HepG2 (cell line): ENCODE measurements at regions not wholly inside any gene's neighbourhood (a gene's known extent, or its start where the extent isn't known, plus 50 kb on each side); places are given as distances from the start of the nearest gene placed in this dataset.

Experiments used
- ATAC-seq: fragments of 200-7000 bp; cut with Tn5 transposase; 3 replicates; pipeline ENCODE4 v1.9.1; 2020; ENCODE audit warnings: mild to moderate bottlenecking, moderate library complexity
- BruUV-seq: library from RNA; stranded (reverse); fragments of 400-500 nt; replicated peaks from 2 replicates; lab custom pipeline; 2021; lab: Mats Ljungman, UMichigan
- CTCF ChIA-PET: fragments of 300-600 bp; formaldehyde crosslinking; extraction: SDS; loops from one replicate; lab custom pipeline; 2021; ENCODE audit warnings: low total read pairs, inconsistent platforms, low intra/inter-chr PET ratio; lab: Yijun Ruan, JAX
- POLR2A ChIA-PET: fragments of 350-600 bp; sonication (Branson Sonifier 250); formaldehyde crosslinking; loops from one replicate; lab custom pipeline; 2020; ENCODE audit warnings: antibody characterized with exemption, inconsistent platforms; lab: Yijun Ruan, JAX
- DNase-seq: peaks from one replicate; pipeline ENCODE4 v3.0.0-alpha.2; 2015; ENCODE audit warnings: low spot score
- FAIRE-seq: peaks from 3 replicates; lab custom pipeline; 2011; peaks lifted over from hg19 to GRCh38; lab: Jason Lieb, UNC
- H2AFZ ChIP-seq: one replicate; pipeline ENCODE4 v1.6.1; 2011; ENCODE audit warnings: low read length, inconsistent platforms
- H3K27ac ChIP-seq: fragments of 300-600 bp; 3 replicates; pipeline ENCODE4 v1.8.0; 2011; ENCODE audit warnings: mixed run types, mild to moderate bottlenecking, mixed read lengths, low read length, inconsistent platforms; ENCODE audit not compliant: insufficient read depth; ENCODE audit errors: extremely low read length
- H3K27me3 ChIP-seq, 2 experiments: fragments of 200-600 bp in 1 of 2; 2 replicates in 1 of 2; 3 replicates in 1 of 2; pipeline versions ENCODE4 v1.6.0 to v1.8.0; 2011; ENCODE audit warnings: low read length in 2 of 2, mild to moderate bottlenecking in 2 of 2, moderate library complexity in 2 of 2, inconsistent platforms in 1 of 2; ENCODE audit not compliant: insufficient read depth in 2 of 2, control insufficient read depth in 1 of 2
- H3K36me3 ChIP-seq, 2 experiments: fragments of 200-600 bp in 1 of 2; replicated peaks in 1 of 2; 2 replicates in 1 of 2; 3 replicates in 1 of 2; pipeline versions ENCODE4 v1.5.1 to v1.8.0; 2011; ENCODE audit warnings: low read length in 2 of 2, inconsistent platforms in 1 of 2; ENCODE audit not compliant: insufficient read depth in 2 of 2, control insufficient read depth in 1 of 2
- H3K4me1 ChIP-seq: 2 replicates; pipeline ENCODE4 v1.5.1; 2012; ENCODE audit warnings: low read length, inconsistent platforms; ENCODE audit not compliant: insufficient read depth
- H3K4me2 ChIP-seq: 2 replicates; pipeline ENCODE4 v1.6.0; 2011; ENCODE audit warnings: low read depth, low read length, inconsistent platforms
- H3K4me3 ChIP-seq, 3 experiments: fragments of 200-600 bp in 1 of 3; sonication (generic), shearing (Covaris generic) in 1 of 3; replicated peaks in 1 of 3; 2 replicates each; pipeline ENCODE4 v1.5.1; 2011 to 2016; ENCODE audit warnings: low read length in 3 of 3, inconsistent platforms in 2 of 3, low read depth in 2 of 3, mild to moderate bottlenecking in 2 of 3, control low read depth in 1 of 3, mixed read lengths in 1 of 3; ENCODE audit not compliant: insufficient read depth in 1 of 3
- H3K79me2 ChIP-seq: one replicate; pipeline ENCODE4 v1.6.1; 2011; ENCODE audit warnings: low read length, inconsistent platforms; ENCODE audit not compliant: insufficient read depth
- H3K9ac ChIP-seq: 2 replicates; pipeline ENCODE4 v1.6.0; 2011; ENCODE audit warnings: mild to moderate bottlenecking, low read depth, low read length, inconsistent platforms; ENCODE audit not compliant: insufficient read depth
- H3K9me3 ChIP-seq: 2 replicates; pipeline ENCODE4 v1.5.1; 2012; ENCODE audit warnings: mild to moderate bottlenecking, low read length
- H4K20me1 ChIP-seq: 2 replicates; pipeline ENCODE4 v1.6.0; 2011; ENCODE audit warnings: inconsistent platforms, mild to moderate bottlenecking, low read length, moderate library complexity; ENCODE audit not compliant: insufficient read depth
- RAD21 ChIP-seq: fragments of 450-650 bp; formaldehyde crosslinking; IDR thresholded peaks from 2 replicates; pipeline ENCODE4 v1.5.0; 2020; ENCODE audit warnings: mild to moderate bottlenecking
- SMC3 ChIP-seq: IDR thresholded peaks from 2 replicates; pipeline ENCODE4 v1.6.1; 2011; ENCODE audit warnings: low read length, improper control_type of control experiment
- SOX6 ChIP-seq, 2 experiments: fragments of 450-650 bp in 1 of 2; sonication (generic) in 1 of 2; formaldehyde crosslinking in 1 of 2; IDR thresholded peaks; 2 replicates each; pipeline versions ENCODE4 v1.4.0 to v1.6.1; 2017 to 2020; ENCODE audit warnings: antibody characterized with exemption in 1 of 2, mild to moderate bottlenecking in 1 of 2, missing genetic modification reagents in 1 of 2
- U2AF2 ChIP-seq: fragments of 200-400 bp; formaldehyde crosslinking; IDR thresholded peaks from 2 replicates; pipeline ENCODE4 v1.6.1; 2017; ENCODE audit warnings: low read depth, mild to moderate bottlenecking, low read length
- ZNF350 ChIP-seq: sonication (generic); formaldehyde crosslinking; IDR thresholded peaks from 2 replicates; pipeline ENCODE4 v1.4.0; 2020; ENCODE audit warnings: mild to moderate bottlenecking, low read depth, missing genetic modification reagents, borderline replicate concordance
- ZNF674 ChIP-seq: sonication (generic); formaldehyde crosslinking; IDR thresholded peaks from 2 replicates; pipeline ENCODE4 v1.5.0; 2020; ENCODE audit warnings: low read depth, mild to moderate bottlenecking, missing genetic modification reagents
- ZSCAN31 ChIP-seq: sonication (generic); formaldehyde crosslinking; IDR thresholded peaks from 2 replicates; pipeline ENCODE4 v1.5.0; 2020; ENCODE audit warnings: low read depth, mild to moderate bottlenecking, missing genetic modification reagents
- WGBS: methylation state at CpG from one replicate; pipeline ENCODE4 v1.1.6; 2017; ENCODE audit warnings: low lambda C conversion rate; 5-methylcytosine and 5-hydroxymethylcytosine counted together
- in situ Hi-C: cut with HindIII; loops from 2 replicates; pipeline ENCODE4 v1.10.0; 2017; ENCODE audit warnings: low pct_unique_long_range_greater_than_20kb; ENCODE audit not compliant: extremely low pct_ligation_motif_present
- intact Hi-C: fragments of 100-400 bp; cut with micrococcal nuclease; formaldehyde crosslinking; loops from one replicate; pipeline ENCODE4 v1.10.0; 2022; ENCODE audit not compliant: unreplicated experiment
- TF ChIP-seq, protein P1 (sequence below): sonication (generic); formaldehyde crosslinking; IDR thresholded peaks from 2 replicates; pipeline ENCODE4 v1.5.0; 2020; ENCODE audit warnings: mild to moderate bottlenecking, missing genetic modification reagents, moderate library complexity
- TF ChIP-seq, protein P2 (sequence below): sonication (generic); formaldehyde crosslinking; IDR thresholded peaks from 2 replicates; pipeline ENCODE4 v1.5.1; 2020; ENCODE audit warnings: mild to moderate bottlenecking, missing genetic modification reagents

DNA sequence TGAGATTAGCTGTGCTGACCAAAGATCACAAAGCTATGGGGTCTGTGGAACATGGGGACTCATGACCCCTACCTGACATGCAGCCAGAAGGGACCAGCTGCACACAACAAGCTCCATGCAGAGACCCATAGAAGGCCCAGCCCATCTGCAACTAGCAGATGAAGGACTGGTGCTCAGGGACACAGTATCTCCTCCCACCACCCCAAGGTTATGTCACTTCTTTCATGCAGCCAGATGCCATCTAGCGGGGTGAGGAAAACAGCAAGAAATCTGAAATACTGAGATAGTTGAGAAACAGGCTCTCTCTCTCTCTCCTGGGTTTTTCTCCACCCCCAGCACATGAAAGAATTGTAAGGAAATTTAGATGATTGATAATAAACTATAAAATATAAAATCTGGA, 161.3 kb upstream of the DAPK1 start:
- DNase-seq: peak; percentile 46
- TF ChIP-seq ZNF674 (CRISPR knock-in tag): no peak
- peak; percentile 32; the same call in 1 of the 2 replicates for TF ChIP-seq SMC3
- no peak for TF ChIP-seq ZNF350
- TF ChIP-seq, protein P1, sequence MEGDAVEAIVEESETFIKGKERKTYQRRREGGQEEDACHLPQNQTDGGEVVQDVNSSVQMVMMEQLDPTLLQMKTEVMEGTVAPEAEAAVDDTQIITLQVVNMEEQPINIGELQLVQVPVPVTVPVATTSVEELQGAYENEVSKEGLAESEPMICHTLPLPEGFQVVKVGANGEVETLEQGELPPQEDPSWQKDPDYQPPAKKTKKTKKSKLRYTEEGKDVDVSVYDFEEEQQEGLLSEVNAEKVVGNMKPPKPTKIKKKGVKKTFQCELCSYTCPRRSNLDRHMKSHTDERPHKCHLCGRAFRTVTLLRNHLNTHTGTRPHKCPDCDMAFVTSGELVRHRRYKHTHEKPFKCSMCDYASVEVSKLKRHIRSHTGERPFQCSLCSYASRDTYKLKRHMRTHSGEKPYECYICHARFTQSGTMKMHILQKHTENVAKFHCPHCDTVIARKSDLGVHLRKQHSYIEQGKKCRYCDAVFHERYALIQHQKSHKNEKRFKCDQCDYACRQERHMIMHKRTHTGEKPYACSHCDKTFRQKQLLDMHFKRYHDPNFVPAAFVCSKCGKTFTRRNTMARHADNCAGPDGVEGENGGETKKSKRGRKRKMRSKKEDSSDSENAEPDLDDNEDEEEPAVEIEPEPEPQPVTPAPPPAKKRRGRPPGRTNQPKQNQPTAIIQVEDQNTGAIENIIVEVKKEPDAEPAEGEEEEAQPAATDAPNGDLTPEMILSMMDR (CRISPR knock-in tag): peak; percentile 49
- TF ChIP-seq, all 625 proteins: peak for 2
- in situ Hi-C loops (loop anchor here (5.0 to 10.0 kb wide), 2 partner anchors 158 to 326 kb away; partner anchors contain the start of gene DAPK1), intact Hi-C loops (no loop called here)
- Histone ChIP-seq H3K36me3 (no peaks in the 10 kb centered on the region), H3K4me1 (peaks cover 9% of the 10 kb centered on the region), H3K79me2 (no peaks in the 10 kb centered on the region), H3K9me3 (peaks cover 5% of the 10 kb centered on the region), H4K20me1 (no peaks in the 10 kb centered on the region), H3K27me3 (peaks cover 0 to 18% of the 10 kb centered on the region in 2 experiments; a peak in 3 of 5 replicates), H3K4me3 (no peak overlapping the region), H3K27ac (no peak overlapping the region), H3K4me2 (no peak overlapping the region), H2AFZ (no peak overlapping the region), H3K9ac (no peak overlapping the region)
- ChIA-PET POLR2A (no interaction called here), CTCF (interaction anchor here (1.1 to 2.8 kb wide), 6 partner anchors 326 to 922 kb away, joined by 3 to 41 read pairs (median 4); no protein-coding TSS in a partner anchor)
- WGBS: 9% methylated on average over 1 of the region's 1 CpG
- FAIRE-seq (no peak), ATAC-seq (peak; percentile 84)
- BruUV-seq: no TSS peak

DNA sequence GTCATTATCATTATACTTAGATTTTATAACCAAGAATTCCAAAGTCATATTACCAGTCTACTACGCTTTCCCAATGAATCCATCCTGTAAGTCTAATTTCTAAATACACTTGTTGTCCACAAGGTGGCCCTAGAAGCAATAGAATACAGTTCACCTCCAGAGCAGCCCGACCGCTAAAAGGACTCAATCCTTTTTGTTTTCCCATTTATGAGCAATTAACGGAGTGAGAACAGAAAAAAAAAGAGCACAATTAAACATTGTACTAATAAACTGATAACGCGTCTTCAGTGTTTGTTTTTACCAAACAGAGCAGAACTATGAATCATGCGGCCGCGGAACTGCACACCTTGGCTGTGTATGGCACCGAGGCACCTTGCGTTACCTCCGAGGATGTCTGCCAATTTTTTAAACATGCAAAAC, 160.7 kb upstream of the DAPK1 start:
- DNase-seq (peak; percentile 75), ATAC-seq (peak; percentile 87), FAIRE-seq (peak; percentile 60)
- H3K4me3 ChIP-seq: peak overlapping the region in 1 of 3 experiments; percentile 45; a peak in 2 of 6 replicates
- H4K20me1 ChIP-seq: no peaks in the 10 kb centered on the region
- no peaks in the 10 kb centered on the region for H3K79me2 ChIP-seq
- peaks cover 0 to 18% of the 10 kb centered on the region in 2 experiments; a peak in 3 of 5 replicates for H3K27me3 ChIP-seq
- no TSS peak for BruUV-seq
- H3K36me3 ChIP-seq: no peaks in the 10 kb centered on the region
- peaks cover 9% of the 10 kb centered on the region for H3K4me1 ChIP-seq
- no peak overlapping the region for H2AFZ ChIP-seq
- H3K9me3 ChIP-seq: no peaks in the 10 kb centered on the region
- ChIA-PET POLR2A (no interaction called here), CTCF (interaction anchor here (1.1 to 2.8 kb wide), 6 partner anchors 325 to 923 kb away, joined by 3 to 41 read pairs (median 4); no protein-coding TSS in a partner anchor)
- H3K9ac ChIP-seq: no peak overlapping the region
- WGBS: 11% methylated on average over 12 of the region's 12 CpGs
- no peak overlapping the region for H3K27ac ChIP-seq
- peak overlapping the region; percentile 66 for H3K4me2 ChIP-seq
- in situ Hi-C loops: loop anchor here (5.0 to 10.0 kb wide), 2 partner anchors 158 to 325 kb away; partner anchors contain the start of gene DAPK1
- intact Hi-C loops: loop anchor here (1.0 kb wide), 3 partner anchors 163 to 330 kb away; no protein-coding TSS in a partner anchor
- TF ChIP-seq, protein P1 (CRISPR knock-in tag): peak; percentile 72
- TF ChIP-seq, protein P2, sequence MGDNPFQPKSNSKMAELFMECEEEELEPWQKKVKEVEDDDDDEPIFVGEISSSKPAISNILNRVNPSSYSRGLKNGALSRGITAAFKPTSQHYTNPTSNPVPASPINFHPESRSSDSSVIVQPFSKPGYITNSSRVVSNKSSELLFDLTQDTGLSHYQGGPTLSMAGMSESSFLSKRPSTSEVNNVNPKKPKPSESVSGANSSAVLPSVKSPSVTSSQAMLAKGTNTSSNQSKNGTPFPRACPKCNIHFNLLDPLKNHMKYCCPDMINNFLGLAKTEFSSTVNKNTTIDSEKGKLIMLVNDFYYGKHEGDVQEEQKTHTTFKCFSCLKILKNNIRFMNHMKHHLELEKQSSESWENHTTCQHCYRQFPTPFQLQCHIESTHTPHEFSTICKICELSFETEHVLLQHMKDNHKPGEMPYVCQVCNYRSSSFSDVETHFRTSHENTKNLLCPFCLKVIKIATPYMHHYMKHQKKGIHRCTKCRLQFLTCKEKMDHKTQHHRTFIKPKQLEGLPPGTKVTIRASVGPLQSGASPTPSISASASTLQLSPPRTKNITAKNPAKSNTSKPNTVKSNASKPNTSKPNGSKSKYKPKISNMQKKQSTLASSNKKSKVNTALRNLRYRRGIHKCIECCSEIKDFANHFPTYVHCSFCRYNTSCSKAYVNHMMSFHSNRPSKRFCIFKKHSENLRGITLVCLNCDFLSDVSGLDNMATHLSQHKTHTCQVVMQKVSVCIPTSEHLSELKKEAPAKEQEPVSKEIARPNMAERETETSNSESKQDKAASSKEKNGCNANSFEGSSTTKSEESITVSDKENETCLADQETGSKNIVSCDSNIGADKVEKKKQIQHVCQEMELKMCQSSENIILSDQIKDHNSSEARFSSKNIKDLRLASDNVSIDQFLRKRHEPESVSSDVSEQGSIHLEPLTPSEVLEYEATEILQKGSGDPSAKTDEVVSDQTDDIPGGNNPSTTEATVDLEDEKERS (CRISPR knock-in tag): no peak
- TF ChIP-seq RAD21 (CRISPR knock-in tag): peak; percentile 60
- TF ChIP-seq ZSCAN31: no peak
- peak; percentile 85 for TF ChIP-seq SMC3
- TF ChIP-seq U2AF2: no peak
- no peak for TF ChIP-seq SOX6 (IDR thresholded peaks at IDR 0.05)
- TF ChIP-seq SOX6 (CRISPR knock-in tag; IDR thresholded peaks at IDR 0.05): 0 out of 2 replicates have a peak, but pooled peaks have one; percentile 12
